Suprapubic skin (tissue), 4 donors: ENCODE measurements at regions not wholly inside any gene's neighbourhood (a gene's known extent, or its start where the extent isn't known, plus 50 kb on each side); places are given as distances from the start of the nearest gene placed in this dataset.

ENCODE experiments used
- DNase-seq, 2 donors: peaks; one replicate each; pipeline ENCODE4 v3.0.0-alpha.2; 2019; ENCODE audit warnings: low spot score in 2 of 2
- H3K27ac ChIP-seq: fragments of 200-600 bp; sonication (generic); one replicate; pipeline ENCODE4 v1.5.1; 2019
- H3K27me3 ChIP-seq: fragments of 200-600 bp; sonication (generic); one replicate; pipeline ENCODE4 v1.5.1; 2019
- H3K36me3 ChIP-seq: fragments of 200-600 bp; sonication (generic); one replicate; pipeline ENCODE4 v1.5.1; 2019
- H3K4me1 ChIP-seq: fragments of 200-600 bp; sonication (generic); one replicate; pipeline ENCODE4 v1.5.1; 2019
- H3K4me3 ChIP-seq: fragments of 200-600 bp; sonication (generic); one replicate; pipeline ENCODE4 v1.5.1; 2019; ENCODE audit warnings: mild to moderate bottlenecking
- H3K9me3 ChIP-seq: fragments of 200-600 bp; sonication (generic); one replicate; pipeline ENCODE4 v1.5.1; 2019
- CTCF ChIP-seq, 2 donors: fragments of 200-600 bp in 1 of 2; fragments of 450-650 bp in 1 of 2; sonication (generic) in 1 of 2; IDR thresholded peaks; one replicate each; pipeline ENCODE4 v1.5.1; 2016 to 2019; ENCODE audit warnings: antibody characterized with exemption in 2 of 2, mild to moderate bottlenecking in 1 of 2, moderate library complexity in 1 of 2
- EP300 ChIP-seq: sonication (generic); formaldehyde crosslinking; IDR thresholded peaks from one replicate; pipeline ENCODE4 v1.6.1; 2017; ENCODE audit warnings: antibody characterized with exemption
- POLR2A ChIP-seq, 2 donors: fragments of 450-650 bp; IDR thresholded peaks; one replicate each; pipeline ENCODE4 v1.6.1; 2017; ENCODE audit warnings: antibody characterized with exemption in 2 of 2, mild to moderate bottlenecking in 2 of 2, moderate library complexity in 2 of 2
- POLR2AphosphoS5 ChIP-seq, 3 donors: sonication (generic); formaldehyde crosslinking; IDR thresholded peaks; one replicate each; pipeline ENCODE4 v1.6.1; 2017; ENCODE audit warnings: antibody characterized with exemption in 3 of 3
- WGBS: methylation state at CpG from one replicate; pipeline ENCODE4 v1.1.5; 2018; 5-methylcytosine and 5-hydroxymethylcytosine counted together

DNA sequence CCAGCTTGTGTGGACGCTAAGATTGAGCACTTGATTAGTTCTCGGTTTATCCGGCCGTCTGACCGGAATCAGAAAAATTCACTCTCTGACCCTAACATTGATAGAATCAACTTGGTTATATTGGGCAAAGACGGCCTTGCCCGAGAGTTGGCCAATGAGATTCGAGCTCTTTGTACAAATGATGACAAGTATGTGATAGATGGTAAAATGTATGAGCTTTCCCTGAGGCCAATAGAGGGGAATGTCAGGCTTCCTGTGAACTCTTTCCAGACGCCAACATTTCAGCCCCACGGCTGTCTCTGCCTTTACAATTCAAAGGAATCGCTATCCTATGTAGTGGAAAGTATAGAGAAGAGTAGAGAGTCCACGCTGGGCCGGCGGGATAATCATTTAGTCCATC, 59.6 kb downstream of the ARHGAP35 start:
- H3K27ac ChIP-seq: no peak overlapping the region
- H3K9me3 ChIP-seq: no peaks in the 10 kb centered on the region
- no peak for TF ChIP-seq CTCF (IDR thresholded peaks at IDR 0.05)
- TF ChIP-seq EP300: no peak
- TF ChIP-seq POLR2A (IDR thresholded peaks at IDR 0.05): no peak
- TF ChIP-seq POLR2AphosphoS5 (IDR thresholded peaks at IDR 0.05): no peak

DNA sequence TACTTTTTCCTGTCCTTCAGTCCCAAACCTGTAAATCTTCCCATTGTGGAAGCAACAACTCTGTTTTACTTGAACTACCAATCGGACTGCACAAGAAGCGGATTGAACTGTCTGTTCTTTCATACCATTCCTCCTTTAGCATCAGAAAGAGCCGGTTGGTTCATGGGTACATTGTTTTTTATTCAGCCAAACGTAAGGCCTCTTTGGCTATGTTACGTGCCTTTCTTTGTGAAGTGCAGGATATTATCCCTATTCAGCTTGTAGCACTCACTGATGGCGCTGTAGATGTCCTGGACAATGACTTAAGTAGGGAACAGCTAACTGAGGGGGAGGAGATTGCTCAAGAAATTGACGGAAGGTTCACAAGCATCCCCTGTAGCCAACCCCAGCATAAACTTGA, 60.3 kb downstream of the ARHGAP35 start:
- TF ChIP-seq POLR2AphosphoS5 (IDR thresholded peaks at IDR 0.05) (no peak), POLR2A (IDR thresholded peaks at IDR 0.05) (no peak), EP300 (no peak), CTCF (IDR thresholded peaks at IDR 0.05) (no peak)
- no peaks in the 10 kb centered on the region for H3K9me3 ChIP-seq
- no peak overlapping the region for H3K4me3 ChIP-seq
- peaks cover 23% of the 10 kb centered on the region for H3K4me1 ChIP-seq
- 99% methylated on average over 7 of the region's 7 CpGs for WGBS
- H3K27me3 ChIP-seq: no peaks in the 10 kb centered on the region
- no peak for DNase-seq
- no peak overlapping the region for H3K27ac ChIP-seq
- H3K36me3 ChIP-seq: peaks cover 33% of the 10 kb centered on the region

More for the DNA sequence above, 59.6 kb downstream of the ARHGAP35 start:
- Histone ChIP-seq H3K4me3 (no peak overlapping the region), H3K36me3 (peaks cover 33% of the 10 kb centered on the region), H3K4me1 (peaks cover 18% of the 10 kb centered on the region), H3K27me3 (no peaks in the 10 kb centered on the region)
- DNase-seq: no peak
- WGBS: 74% methylated on average over 14 of the region's 14 CpGs

GRCh38 chr19:46922465-46922864, 61.7 kb downstream of the ARHGAP35 start:
- H3K4me3 ChIP-seq: no peak overlapping the region
- H3K27me3 ChIP-seq: no peaks in the 10 kb centered on the region
- WGBS: 95% methylated on average over 3 of the region's 3 CpGs
- H3K4me1 ChIP-seq: peaks cover 37% of the 10 kb centered on the region
- DNase-seq: no peak
- no peak overlapping the region for H3K27ac ChIP-seq
- H3K9me3 ChIP-seq: no peaks in the 10 kb centered on the region
- TF ChIP-seq EP300 (no peak), POLR2A (IDR thresholded peaks at IDR 0.05) (no peak), CTCF (IDR thresholded peaks at IDR 0.05) (no peak), POLR2AphosphoS5 (IDR thresholded peaks at IDR 0.05) (no peak)
- peaks cover 33% of the 10 kb centered on the region for H3K36me3 ChIP-seq

- Histone ChIP-seq H3K4me3 (peak overlapping the region; percentile 12), H3K36me3 (peaks cover 20% of the 10 kb centered on the region), H3K27ac (peak overlapping the region; percentile 78), H3K4me1 (peaks cover 54% of the 10 kb centered on the region), H3K9me3 (no peaks in the 10 kb centered on the region), H3K27me3 (no peaks in the 10 kb centered on the region)
- no peak for DNase-seq
- 14% methylated on average over 8 of the region's 8 CpGs for WGBS
- TF ChIP-seq EP300: no peak
- TF ChIP-seq CTCF (IDR thresholded peaks at IDR 0.05): no peak
- no peak for TF ChIP-seq POLR2A (IDR thresholded peaks at IDR 0.05)
- no peak for TF ChIP-seq POLR2AphosphoS5 (IDR thresholded peaks at IDR 0.05)
Measured at GRCh38 chr19:46924874-46925547, 64.2 kb downstream of the ARHGAP35 start.

GRCh38 chr19:46925548-46925950, 64.8 kb downstream of the ARHGAP35 start:
- Histone ChIP-seq H3K9me3 (no peaks in the 10 kb centered on the region), H3K27ac (peak overlapping the region; percentile 78), H3K36me3 (peaks cover 15% of the 10 kb centered on the region), H3K4me1 (peaks cover 54% of the 10 kb centered on the region), H3K4me3 (peak overlapping the region; percentile 12), H3K27me3 (no peaks in the 10 kb centered on the region)
- no peak for DNase-seq
- WGBS: 48% methylated on average over 4 of the region's 4 CpGs
- TF ChIP-seq POLR2AphosphoS5 (IDR thresholded peaks at IDR 0.05) (no peak), EP300 (no peak), POLR2A (IDR thresholded peaks at IDR 0.05) (no peak), CTCF (IDR thresholded peaks at IDR 0.05) (no peak)
